ENCODE measurements at regions not wholly inside any gene's neighbourhood (a gene's known extent, or its start where the extent isn't known, plus 50 kb on each side); places are given as distances from the start of the nearest gene placed in this dataset.
A peak's percentile ranks its signal among the peaks of the same experiment; 100 is the strongest.

DNA sequence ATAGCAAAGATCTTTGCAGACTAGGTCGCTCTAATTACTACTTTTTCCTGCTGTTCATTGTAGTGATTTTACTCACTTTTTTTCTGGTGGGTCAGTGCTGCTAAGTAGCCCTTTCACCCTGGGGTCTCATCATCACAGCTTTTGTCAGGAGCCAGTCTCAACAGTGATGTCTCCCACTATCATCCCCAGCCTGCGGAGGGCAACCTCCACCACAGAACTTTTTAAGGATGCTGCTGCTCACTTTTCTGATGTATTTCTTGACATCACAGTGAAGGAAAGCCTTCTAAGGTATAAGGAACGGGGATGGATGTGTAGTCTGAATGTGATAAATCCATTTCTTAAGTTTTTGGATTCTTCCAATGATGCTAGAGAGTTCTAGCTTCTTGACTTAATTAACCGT is 242.5 kb upstream of the RIOK2 start:
- ATAC-seq (peak; percentile 72), DNase-seq (ENCODE audit: low spot score) (peak; percentile 55)
- no peaks in the 10 kb centered on the region for H3K4me1 Mint-ChIP-seq
- TF ChIP-seq, protein P1, sequence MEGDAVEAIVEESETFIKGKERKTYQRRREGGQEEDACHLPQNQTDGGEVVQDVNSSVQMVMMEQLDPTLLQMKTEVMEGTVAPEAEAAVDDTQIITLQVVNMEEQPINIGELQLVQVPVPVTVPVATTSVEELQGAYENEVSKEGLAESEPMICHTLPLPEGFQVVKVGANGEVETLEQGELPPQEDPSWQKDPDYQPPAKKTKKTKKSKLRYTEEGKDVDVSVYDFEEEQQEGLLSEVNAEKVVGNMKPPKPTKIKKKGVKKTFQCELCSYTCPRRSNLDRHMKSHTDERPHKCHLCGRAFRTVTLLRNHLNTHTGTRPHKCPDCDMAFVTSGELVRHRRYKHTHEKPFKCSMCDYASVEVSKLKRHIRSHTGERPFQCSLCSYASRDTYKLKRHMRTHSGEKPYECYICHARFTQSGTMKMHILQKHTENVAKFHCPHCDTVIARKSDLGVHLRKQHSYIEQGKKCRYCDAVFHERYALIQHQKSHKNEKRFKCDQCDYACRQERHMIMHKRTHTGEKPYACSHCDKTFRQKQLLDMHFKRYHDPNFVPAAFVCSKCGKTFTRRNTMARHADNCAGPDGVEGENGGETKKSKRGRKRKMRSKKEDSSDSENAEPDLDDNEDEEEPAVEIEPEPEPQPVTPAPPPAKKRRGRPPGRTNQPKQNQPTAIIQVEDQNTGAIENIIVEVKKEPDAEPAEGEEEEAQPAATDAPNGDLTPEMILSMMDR (IDR thresholded peaks at IDR 0.05): 0 out of 2 replicates have a peak, but pooled peaks have one; percentile 17
- no peak for TF ChIP-seq ZNF423 (CRISPR knock-in tag; IDR thresholded peaks at IDR 0.05)
- CTCF ChIA-PET: interaction anchor here (0.7 to 2.3 kb wide), 4 partner anchors 14 to 194 kb away, joined by 3 to 10 read pairs (median 5); no protein-coding TSS in a partner anchor
- H3K27ac Mint-ChIP-seq: no peak overlapping the region
- H3K9me3 Mint-ChIP-seq: no peaks in the 10 kb centered on the region
- H3K4me3 Mint-ChIP-seq: no peak overlapping the region
- POLR2A ChIA-PET: no interaction called here
- H3K27me3 Mint-ChIP-seq (ENCODE audit: low read depth): no peaks in the 10 kb centered on the region
- no peaks in the 10 kb centered on the region for H3K36me3 Mint-ChIP-seq

DNA sequence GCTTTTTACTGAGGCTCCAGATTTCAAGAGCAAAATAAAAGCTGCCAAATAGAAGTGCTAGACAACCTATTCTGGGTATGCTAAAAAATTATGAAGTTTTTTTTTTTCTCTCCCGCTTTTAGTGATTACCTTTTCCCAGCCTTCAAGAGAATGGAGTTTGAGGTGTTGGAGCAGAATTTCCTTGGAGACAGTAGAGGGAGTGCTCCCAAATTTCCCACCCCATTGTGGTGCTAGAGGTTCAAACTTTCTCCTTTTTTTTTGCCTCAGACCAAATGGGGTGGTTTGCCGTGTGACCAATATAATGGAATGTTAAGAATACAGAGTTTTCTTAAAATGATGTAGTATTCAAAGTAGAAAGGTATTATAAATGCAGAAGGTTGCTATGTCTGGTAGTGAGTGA is 244.2 kb upstream of the RIOK2 start:
- TF ChIP-seq FOXK1 (CRISPR knock-in tag; IDR thresholded peaks at IDR 0.05) (no peak), GABPB1 (CRISPR knock-in tag; IDR thresholded peaks at IDR 0.05) (no peak), ARID4B (CRISPR knock-in tag; IDR thresholded peaks at IDR 0.05; ENCODE audit: borderline replicate concordance) (no peak), CREM (CRISPR knock-in tag; IDR thresholded peaks at IDR 0.05) (no peak), RELA (CRISPR knock-in tag; IDR thresholded peaks at IDR 0.05; ENCODE audit: borderline replicate concordance) (no peak), JAZF1 (CRISPR knock-in tag; IDR thresholded peaks at IDR 0.05) (no peak), ZBTB21 (CRISPR knock-in tag; IDR thresholded peaks at IDR 0.05; ENCODE audit: borderline replicate concordance) (no peak), JUN (CRISPR knock-in tag; IDR thresholded peaks at IDR 0.05) (no peak), GTF2I (CRISPR knock-in tag; conservative IDR thresholded peaks at IDR 0.05) (no peak)
- TF ChIP-seq, protein P2, sequence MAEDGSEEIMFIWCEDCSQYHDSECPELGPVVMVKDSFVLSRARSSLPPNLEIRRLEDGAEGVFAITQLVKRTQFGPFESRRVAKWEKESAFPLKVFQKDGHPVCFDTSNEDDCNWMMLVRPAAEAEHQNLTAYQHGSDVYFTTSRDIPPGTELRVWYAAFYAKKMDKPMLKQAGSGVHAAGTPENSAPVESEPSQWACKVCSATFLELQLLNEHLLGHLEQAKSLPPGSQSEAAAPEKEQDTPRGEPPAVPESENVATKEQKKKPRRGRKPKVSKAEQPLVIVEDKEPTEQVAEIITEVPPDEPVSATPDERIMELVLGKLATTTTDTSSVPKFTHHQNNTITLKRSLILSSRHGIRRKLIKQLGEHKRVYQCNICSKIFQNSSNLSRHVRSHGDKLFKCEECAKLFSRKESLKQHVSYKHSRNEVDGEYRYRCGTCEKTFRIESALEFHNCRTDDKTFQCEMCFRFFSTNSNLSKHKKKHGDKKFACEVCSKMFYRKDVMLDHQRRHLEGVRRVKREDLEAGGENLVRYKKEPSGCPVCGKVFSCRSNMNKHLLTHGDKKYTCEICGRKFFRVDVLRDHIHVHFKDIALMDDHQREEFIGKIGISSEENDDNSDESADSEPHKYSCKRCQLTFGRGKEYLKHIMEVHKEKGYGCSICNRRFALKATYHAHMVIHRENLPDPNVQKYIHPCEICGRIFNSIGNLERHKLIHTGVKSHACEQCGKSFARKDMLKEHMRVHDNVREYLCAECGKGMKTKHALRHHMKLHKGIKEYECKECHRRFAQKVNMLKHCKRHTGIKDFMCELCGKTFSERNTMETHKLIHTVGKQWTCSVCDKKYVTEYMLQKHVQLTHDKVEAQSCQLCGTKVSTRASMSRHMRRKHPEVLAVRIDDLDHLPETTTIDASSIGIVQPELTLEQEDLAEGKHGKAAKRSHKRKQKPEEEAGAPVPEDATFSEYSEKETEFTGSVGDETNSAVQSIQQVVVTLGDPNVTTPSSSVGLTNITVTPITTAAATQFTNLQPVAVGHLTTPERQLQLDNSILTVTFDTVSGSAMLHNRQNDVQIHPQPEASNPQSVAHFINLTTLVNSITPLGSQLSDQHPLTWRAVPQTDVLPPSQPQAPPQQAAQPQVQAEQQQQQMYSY (CRISPR knock-in tag; IDR thresholded peaks at IDR 0.05): no peak
- Mint-ChIP-seq H3K9me3 (no peaks in the 10 kb centered on the region), H3K27ac (no peak overlapping the region), H3K36me3 (no peaks in the 10 kb centered on the region), H3K4me3 (no peak overlapping the region), H3K27me3 (ENCODE audit: low read depth) (no peaks in the 10 kb centered on the region), H3K4me1 (no peaks in the 10 kb centered on the region)
- CTCF ChIA-PET: interaction anchor here (2.3 kb wide), 1 partner anchor 107 kb away, joined by 10 read pairs; no protein-coding TSS in a partner anchor
- DNase-seq (ENCODE audit: low spot score): no peak
- POLR2A ChIA-PET: no interaction called here
- ATAC-seq: peak; percentile 67

DNA sequence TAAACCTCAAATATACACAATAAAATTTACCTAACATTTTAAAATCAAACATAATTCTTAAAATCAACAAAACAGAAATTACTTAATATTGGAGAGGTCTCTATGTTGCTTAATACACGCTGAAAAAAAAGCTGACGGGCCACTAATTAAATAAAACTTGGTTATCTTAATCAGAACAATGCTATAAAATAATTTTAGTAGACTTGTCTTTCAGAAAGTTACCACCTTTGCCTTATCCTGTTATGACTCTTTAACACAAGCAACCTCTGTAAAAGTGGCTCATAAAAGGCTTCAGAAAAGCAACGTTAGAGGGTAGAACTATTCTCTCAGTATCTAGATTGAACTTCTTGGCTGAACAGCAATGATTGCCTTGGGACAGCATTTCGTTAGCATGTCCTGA is 251.0 kb upstream of the RIOK2 start:
- H3K27ac Mint-ChIP-seq: no peak overlapping the region
- H3K27me3 Mint-ChIP-seq (ENCODE audit: low read depth): no peaks in the 10 kb centered on the region
- no peak for TF ChIP-seq TCF7 (CRISPR knock-in tag; IDR thresholded peaks at IDR 0.05; ENCODE audit: low read depth)
- no peak for TF ChIP-seq MYBL2 (CRISPR knock-in tag; IDR thresholded peaks at IDR 0.05)
- no peak for TF ChIP-seq ZNF671 (CRISPR knock-in tag; IDR thresholded peaks at IDR 0.05)
- TF ChIP-seq ZNF121 (CRISPR knock-in tag; IDR thresholded peaks at IDR 0.05): no peak
- TF ChIP-seq GRHL2 (CRISPR knock-in tag; IDR thresholded peaks at IDR 0.05; ENCODE audit: insufficient replicate concordance, severe bottlenecking): no peak
- H3K4me1 Mint-ChIP-seq: no peaks in the 10 kb centered on the region
- H3K4me3 Mint-ChIP-seq: no peak overlapping the region
- no peaks in the 10 kb centered on the region for H3K9me3 Mint-ChIP-seq
- ATAC-seq (no peak), DNase-seq (ENCODE audit: low spot score) (no peak)
- no peaks in the 10 kb centered on the region for H3K36me3 Mint-ChIP-seq
- POLR2A ChIA-PET: no interaction called here
- CTCF ChIA-PET: no interaction called here

Data from WTC11 (cell line).